Thoracic aorta (tissue), 2 donors: ENCODE measurements at regions not wholly inside any gene's neighbourhood (a gene's known extent, or its start where the extent isn't known, plus 50 kb on each side); places are given as distances from the start of the nearest gene placed in this dataset.

Experiments used
- ATAC-seq: fragments of 150-250 bp; one replicate; pipeline ENCODE4 v1.8.0; 2017; ENCODE audit warnings: low read depth; ENCODE audit not compliant: insufficient number of reproducible peaks, low FRiP score
- DNase-seq: peaks from one replicate; pipeline ENCODE4 v3.0.0-alpha.2; 2020; ENCODE audit warnings: low spot score
- H3K27ac ChIP-seq, 2 donors: fragments of 200-600 bp; sonication (generic); 1 replicate in 1 of 2; 2 replicates in 1 of 2; pipeline ENCODE4 v1.5.1; 2016; ENCODE audit warnings: mild to moderate bottlenecking in 2 of 2, moderate library complexity in 2 of 2
- H3K27me3 ChIP-seq: fragments of 200-600 bp; sonication (generic); replicated peaks from 2 replicates; pipeline ENCODE4 v1.6.0; 2016; ENCODE audit warnings: mild to moderate bottlenecking; ENCODE audit not compliant: insufficient read depth
- H3K36me3 ChIP-seq: fragments of 200-600 bp; sonication (generic); one replicate; pipeline ENCODE4 v1.5.1; 2016
- H3K4me1 ChIP-seq, 2 donors: fragments of 200-600 bp; sonication (generic); 1 replicate in 1 of 2; 2 replicates in 1 of 2; pipeline versions ENCODE4 v1.5.1 to v1.6.0; 2016; ENCODE audit warnings: low read depth in 2 of 2, mild to moderate bottlenecking in 1 of 2; ENCODE audit not compliant: control insufficient read depth in 1 of 2
- H3K4me3 ChIP-seq: fragments of 200-600 bp; sonication (generic); 2 replicates; pipeline ENCODE4 v1.5.1; 2016; ENCODE audit warnings: mild to moderate bottlenecking
- H3K9me3 ChIP-seq: fragments of 200-600 bp; sonication (generic); 2 replicates; pipeline ENCODE4 v1.5.1; 2016
- TF ChIP-seq, protein P1 (sequence below): fragments of 200-600 bp; sonication (generic); IDR thresholded peaks from one replicate; pipeline ENCODE4 v1.5.1; 2019; ENCODE audit warnings: antibody characterized with exemption

DNA sequence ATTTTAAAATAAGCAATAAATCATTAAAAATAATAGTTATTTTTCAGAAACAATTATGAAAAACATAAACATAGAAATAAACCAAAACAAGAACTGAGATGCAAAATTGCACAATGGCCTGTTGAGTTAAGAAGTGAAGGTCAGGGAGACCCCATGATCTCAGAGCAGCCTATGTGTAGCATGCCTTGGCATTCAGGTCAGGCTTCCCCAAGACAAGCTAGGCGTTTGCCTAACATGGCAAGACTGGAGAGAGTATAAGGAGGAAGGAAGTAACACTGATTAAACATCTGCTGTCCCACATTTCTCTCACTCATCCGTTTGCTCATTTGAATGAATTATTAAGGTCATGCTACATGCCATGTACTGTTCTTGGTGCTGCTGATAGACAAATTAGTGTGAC, 291.8 kb downstream of the TSHZ3 start:
- ATAC-seq, result no peak
- Histone ChIP-seq H3K4me3 (no peak overlapping the region), H3K27me3 (no peaks in the 10 kb centered on the region), H3K36me3 (no peaks in the 10 kb centered on the region), H3K27ac (no peak overlapping the region), H3K9me3 (no peaks in the 10 kb centered on the region), H3K4me1 (no peaks in the 10 kb centered on the region)
- no peak for DNase-seq
- TF ChIP-seq, protein P1, sequence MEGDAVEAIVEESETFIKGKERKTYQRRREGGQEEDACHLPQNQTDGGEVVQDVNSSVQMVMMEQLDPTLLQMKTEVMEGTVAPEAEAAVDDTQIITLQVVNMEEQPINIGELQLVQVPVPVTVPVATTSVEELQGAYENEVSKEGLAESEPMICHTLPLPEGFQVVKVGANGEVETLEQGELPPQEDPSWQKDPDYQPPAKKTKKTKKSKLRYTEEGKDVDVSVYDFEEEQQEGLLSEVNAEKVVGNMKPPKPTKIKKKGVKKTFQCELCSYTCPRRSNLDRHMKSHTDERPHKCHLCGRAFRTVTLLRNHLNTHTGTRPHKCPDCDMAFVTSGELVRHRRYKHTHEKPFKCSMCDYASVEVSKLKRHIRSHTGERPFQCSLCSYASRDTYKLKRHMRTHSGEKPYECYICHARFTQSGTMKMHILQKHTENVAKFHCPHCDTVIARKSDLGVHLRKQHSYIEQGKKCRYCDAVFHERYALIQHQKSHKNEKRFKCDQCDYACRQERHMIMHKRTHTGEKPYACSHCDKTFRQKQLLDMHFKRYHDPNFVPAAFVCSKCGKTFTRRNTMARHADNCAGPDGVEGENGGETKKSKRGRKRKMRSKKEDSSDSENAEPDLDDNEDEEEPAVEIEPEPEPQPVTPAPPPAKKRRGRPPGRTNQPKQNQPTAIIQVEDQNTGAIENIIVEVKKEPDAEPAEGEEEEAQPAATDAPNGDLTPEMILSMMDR, result no peak

DNA sequence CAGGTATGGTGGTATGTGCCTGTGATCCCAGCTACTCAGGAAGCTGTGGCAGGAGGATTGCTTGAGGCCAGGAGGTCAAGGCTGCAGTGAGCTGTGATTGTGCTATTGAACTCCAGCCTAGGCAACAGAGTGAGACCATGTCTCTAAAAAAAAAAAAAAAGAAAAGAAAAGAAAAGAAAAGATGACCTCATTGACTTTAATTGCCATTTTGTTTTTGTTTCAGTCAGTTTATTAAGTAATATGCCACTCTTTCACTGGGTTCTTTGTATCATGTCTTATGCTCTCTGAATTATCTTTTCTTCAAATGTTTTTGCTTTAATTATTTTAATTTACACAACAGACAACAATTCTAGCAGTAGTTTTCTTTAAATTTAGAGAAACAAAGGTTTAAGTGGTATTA, 293.8 kb downstream of the TSHZ3 start:
- TF ChIP-seq, protein P1, result no peak
- no peaks in the 10 kb centered on the region for H3K4me1 ChIP-seq
- no peaks in the 10 kb centered on the region for H3K9me3 ChIP-seq
- no peak overlapping the region for H3K27ac ChIP-seq
- no peaks in the 10 kb centered on the region for H3K36me3 ChIP-seq
- ATAC-seq (no peak), DNase-seq (no peak)
- no peak overlapping the region for H3K4me3 ChIP-seq
- no peaks in the 10 kb centered on the region for H3K27me3 ChIP-seq

DNA sequence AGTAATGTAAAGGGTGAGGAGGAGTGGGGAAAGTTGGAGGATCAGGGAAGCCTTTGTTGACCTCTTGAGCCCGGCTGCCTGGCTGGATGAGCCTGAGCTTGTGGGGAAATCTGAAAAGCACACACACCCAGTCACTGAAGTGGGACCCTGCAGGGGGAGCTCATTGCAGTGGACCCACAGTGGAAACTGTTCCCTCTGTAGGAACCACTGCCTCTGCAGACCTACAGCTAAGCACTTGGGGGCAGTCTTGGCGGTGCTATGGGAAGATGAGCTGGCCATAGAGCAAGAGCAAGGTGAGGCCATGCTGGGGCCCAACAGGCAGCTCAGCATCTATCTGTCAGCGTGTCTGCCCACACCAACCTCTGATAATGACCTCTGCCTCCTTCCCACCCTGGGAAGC, 294.8 kb downstream of the TSHZ3 start:
- Histone ChIP-seq H3K4me3 (no peak overlapping the region), H3K36me3 (no peaks in the 10 kb centered on the region), H3K27me3 (no peaks in the 10 kb centered on the region), H3K27ac (no peak overlapping the region), H3K4me1 (no peaks in the 10 kb centered on the region), H3K9me3 (no peaks in the 10 kb centered on the region)
- no peak for ATAC-seq
- no peak for DNase-seq
- TF ChIP-seq, protein P1, result no peak

DNA sequence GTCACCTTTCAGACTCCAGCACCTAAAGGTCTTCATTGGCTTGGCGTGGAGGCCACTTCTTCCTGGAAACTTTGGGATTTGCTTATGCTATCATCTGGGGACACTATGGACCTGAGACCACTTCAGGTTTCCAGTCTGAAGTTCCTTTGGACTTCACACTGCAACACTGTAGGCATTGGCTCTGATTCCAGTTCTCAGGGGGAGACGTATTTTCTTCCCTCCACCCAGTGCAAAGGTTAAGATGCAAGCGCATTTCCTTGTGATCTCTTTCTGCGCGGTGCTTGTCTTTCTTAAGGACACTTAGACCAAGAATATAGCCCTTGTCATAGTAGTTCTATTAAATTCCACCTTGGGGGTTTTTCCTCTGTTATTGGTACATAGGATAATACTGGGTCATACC, 299.8 kb downstream of the TSHZ3 start:
- H3K4me1 ChIP-seq, result no peaks in the 10 kb centered on the region
- TF ChIP-seq, protein P1, result no peak
- no peak overlapping the region for H3K4me3 ChIP-seq
- DNase-seq (no peak), ATAC-seq (no peak)
- H3K9me3 ChIP-seq, result no peaks in the 10 kb centered on the region
- no peak overlapping the region for H3K27ac ChIP-seq
- no peaks in the 10 kb centered on the region for H3K27me3 ChIP-seq
- no peaks in the 10 kb centered on the region for H3K36me3 ChIP-seq

DNA sequence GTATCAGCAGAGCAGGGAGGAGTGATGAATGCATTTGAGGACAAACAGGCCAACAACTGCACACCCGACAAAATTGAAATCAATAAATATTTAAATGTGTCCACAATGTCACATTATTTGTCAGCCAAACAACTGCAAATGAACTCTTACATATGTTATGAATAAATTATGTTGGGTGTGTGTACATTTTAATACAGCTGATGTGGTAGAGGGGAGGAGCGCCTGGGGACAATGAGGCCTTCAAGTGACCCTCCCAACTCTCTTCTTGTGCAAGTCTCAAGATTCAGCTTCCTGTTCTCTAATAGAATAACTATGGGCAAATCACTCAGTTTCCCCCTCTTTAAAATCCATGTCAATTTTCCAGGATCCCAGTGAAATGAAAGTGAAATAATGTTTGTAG, 303.2 kb downstream of the TSHZ3 start:
- H3K27me3 ChIP-seq, result no peaks in the 10 kb centered on the region
- no peaks in the 10 kb centered on the region for H3K36me3 ChIP-seq
- DNase-seq, result no peak
- no peak for ATAC-seq
- H3K27ac ChIP-seq, result no peak overlapping the region
- no peaks in the 10 kb centered on the region for H3K4me1 ChIP-seq
- no peaks in the 10 kb centered on the region for H3K9me3 ChIP-seq
- no peak overlapping the region for H3K4me3 ChIP-seq
- TF ChIP-seq, protein P1, result no peak
